ENCODE measurements at regions not wholly inside any gene's neighbourhood (a gene's known extent, or its start where the extent isn't known, plus 50 kb on each side); places are given as distances from the start of the nearest gene placed in this dataset.

GRCh38 chr5:120808135-120808534 lies 344.0 kb downstream of the PRR16 start:
- H3K27me3 ChIP-seq (ENCODE audit: insufficient read depth, low read length), result no peaks in the 10 kb centered on the region
- H3K79me2 ChIP-seq (ENCODE audit: insufficient read depth, low read length), result no peaks in the 10 kb centered on the region
- H3K27ac ChIP-seq (ENCODE audit: low read depth, low read length), result no peak overlapping the region
- no peaks in the 10 kb centered on the region for H3K9me3 ChIP-seq (ENCODE audit: low read depth, low read length)
- H3K36me3 ChIP-seq (ENCODE audit: insufficient read depth, low read length), result no peaks in the 10 kb centered on the region
- H3K4me1 ChIP-seq (ENCODE audit: insufficient read depth, low read length), result peaks cover 6% of the 10 kb centered on the region
- no peak for DNase-seq (ENCODE audit: insufficient read length, low spot score, missing footprints)
- H2AFZ ChIP-seq (ENCODE audit: low read length), result no peak overlapping the region
- no peak for TF ChIP-seq CTCF (IDR thresholded peaks at IDR 0.05; ENCODE audit: extremely low read depth, low read depth, low read length)
- H3K4me2 ChIP-seq (ENCODE audit: insufficient read depth, low read length), result no peak overlapping the region
- H3K4me3 ChIP-seq (ENCODE audit: insufficient read depth, low read length), result no peak overlapping the region
- H4K20me1 ChIP-seq (ENCODE audit: insufficient read depth, low read length), result no peaks in the 10 kb centered on the region

DNA sequence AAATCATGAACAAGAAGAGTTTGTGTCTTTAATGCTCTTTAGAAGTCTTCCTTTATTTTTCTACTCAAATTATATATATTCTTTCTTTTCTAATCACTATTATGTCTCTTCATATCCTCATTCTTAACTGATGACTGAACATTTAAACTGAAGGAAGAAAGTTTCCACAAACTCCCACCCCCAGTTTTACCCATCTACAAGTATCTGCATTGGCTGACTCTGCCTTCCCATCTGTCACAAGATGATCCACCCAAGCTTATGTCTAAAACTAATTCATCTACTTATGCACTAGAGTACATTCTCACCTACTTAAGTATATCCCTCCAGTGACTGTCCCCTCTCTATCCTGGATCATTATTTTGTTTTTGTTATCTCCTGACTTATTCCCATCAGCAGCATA lies 344.5 kb downstream of the PRR16 start:
- Histone ChIP-seq H3K4me2 (ENCODE audit: insufficient read depth, low read length) (no peak overlapping the region), H3K79me2 (ENCODE audit: insufficient read depth, low read length) (no peaks in the 10 kb centered on the region), H3K27me3 (ENCODE audit: insufficient read depth, low read length) (no peaks in the 10 kb centered on the region), H4K20me1 (ENCODE audit: insufficient read depth, low read length) (no peaks in the 10 kb centered on the region), H3K36me3 (ENCODE audit: insufficient read depth, low read length) (no peaks in the 10 kb centered on the region), H2AFZ (ENCODE audit: low read length) (no peak overlapping the region), H3K4me3 (ENCODE audit: insufficient read depth, low read length) (no peak overlapping the region), H3K27ac (ENCODE audit: low read depth, low read length) (no peak overlapping the region), H3K9me3 (ENCODE audit: low read depth, low read length) (no peaks in the 10 kb centered on the region), H3K4me1 (ENCODE audit: insufficient read depth, low read length) (peaks cover 6% of the 10 kb centered on the region)
- TF ChIP-seq CTCF (IDR thresholded peaks at IDR 0.05; ENCODE audit: extremely low read depth, low read depth, low read length), result no peak
- no peak for DNase-seq (ENCODE audit: insufficient read length, low spot score, missing footprints)

DNA sequence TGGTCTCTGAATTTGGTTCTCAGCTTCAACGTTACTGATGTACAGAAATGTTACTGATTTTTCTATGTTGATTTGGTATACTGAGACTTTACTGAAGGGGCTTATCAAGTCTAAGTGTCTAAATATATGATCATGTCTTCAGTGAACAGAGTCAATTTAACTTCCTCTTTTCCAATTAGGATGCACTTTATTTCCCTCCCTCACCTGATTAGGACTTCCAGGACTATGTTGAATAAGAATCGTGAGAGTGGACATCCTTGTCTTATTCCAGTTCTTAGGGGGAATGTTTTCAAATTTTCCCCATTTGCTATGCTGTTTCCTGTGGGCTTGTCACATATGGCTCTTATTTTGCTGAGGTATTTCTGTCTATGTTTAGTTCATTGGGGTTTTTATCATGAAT lies 349.5 kb downstream of the PRR16 start:
- Histone ChIP-seq H3K4me3 (ENCODE audit: insufficient read depth, low read length) (no peak overlapping the region), H3K36me3 (ENCODE audit: insufficient read depth, low read length) (no peaks in the 10 kb centered on the region), H2AFZ (ENCODE audit: low read length) (no peak overlapping the region), H4K20me1 (ENCODE audit: insufficient read depth, low read length) (no peaks in the 10 kb centered on the region), H3K79me2 (ENCODE audit: insufficient read depth, low read length) (no peaks in the 10 kb centered on the region), H3K9me3 (ENCODE audit: low read depth, low read length) (no peaks in the 10 kb centered on the region), H3K27me3 (ENCODE audit: insufficient read depth, low read length) (no peaks in the 10 kb centered on the region), H3K4me1 (ENCODE audit: insufficient read depth, low read length) (no peaks in the 10 kb centered on the region), H3K27ac (ENCODE audit: low read depth, low read length) (no peak overlapping the region), H3K4me2 (ENCODE audit: insufficient read depth, low read length) (no peak overlapping the region)
- no peak for DNase-seq (ENCODE audit: insufficient read length, low spot score, missing footprints)
- no peak for TF ChIP-seq CTCF (IDR thresholded peaks at IDR 0.05; ENCODE audit: extremely low read depth, low read depth, low read length)

GRCh38 chr5:120817044-120817985 lies 353.2 kb downstream of the PRR16 start:
- Histone ChIP-seq H3K4me1 (ENCODE audit: insufficient read depth, low read length) (no peaks in the 10 kb centered on the region), H3K4me3 (ENCODE audit: insufficient read depth, low read length) (no peak overlapping the region), H2AFZ (ENCODE audit: low read length) (no peak overlapping the region), H3K4me2 (ENCODE audit: insufficient read depth, low read length) (no peak overlapping the region), H3K79me2 (ENCODE audit: insufficient read depth, low read length) (no peaks in the 10 kb centered on the region), H3K36me3 (ENCODE audit: insufficient read depth, low read length) (no peaks in the 10 kb centered on the region), H3K27ac (ENCODE audit: low read depth, low read length) (no peak overlapping the region), H3K27me3 (ENCODE audit: insufficient read depth, low read length) (no peaks in the 10 kb centered on the region), H4K20me1 (ENCODE audit: insufficient read depth, low read length) (no peaks in the 10 kb centered on the region), H3K9me3 (ENCODE audit: low read depth, low read length) (no peaks in the 10 kb centered on the region)
- TF ChIP-seq CTCF (IDR thresholded peaks at IDR 0.05; ENCODE audit: extremely low read depth, low read depth, low read length), result peak; percentile 74
- DNase-seq (ENCODE audit: insufficient read length, low spot score, missing footprints), result no peak

All from osteoblast (primary cell).